ENCODE measurements at regions not wholly inside any gene's neighbourhood (a gene's known extent, or its start where the extent isn't known, plus 50 kb on each side); places are given as distances from the start of the nearest gene placed in this dataset.
"Not testable (repeated sequence)": the region's sequence is repeated elsewhere in the genome, so short reads cannot be mapped to it uniquely, and the experiment has no call there.

- DNase-seq (no peak), ATAC-seq (no peak)
- H3K4me3 ChIP-seq, result no peak overlapping the region
- 90 to 94% methylated on average over 19 of the region's 19 CpGs for WGBS, 2 donors
- TF ChIP-seq, protein P1, sequence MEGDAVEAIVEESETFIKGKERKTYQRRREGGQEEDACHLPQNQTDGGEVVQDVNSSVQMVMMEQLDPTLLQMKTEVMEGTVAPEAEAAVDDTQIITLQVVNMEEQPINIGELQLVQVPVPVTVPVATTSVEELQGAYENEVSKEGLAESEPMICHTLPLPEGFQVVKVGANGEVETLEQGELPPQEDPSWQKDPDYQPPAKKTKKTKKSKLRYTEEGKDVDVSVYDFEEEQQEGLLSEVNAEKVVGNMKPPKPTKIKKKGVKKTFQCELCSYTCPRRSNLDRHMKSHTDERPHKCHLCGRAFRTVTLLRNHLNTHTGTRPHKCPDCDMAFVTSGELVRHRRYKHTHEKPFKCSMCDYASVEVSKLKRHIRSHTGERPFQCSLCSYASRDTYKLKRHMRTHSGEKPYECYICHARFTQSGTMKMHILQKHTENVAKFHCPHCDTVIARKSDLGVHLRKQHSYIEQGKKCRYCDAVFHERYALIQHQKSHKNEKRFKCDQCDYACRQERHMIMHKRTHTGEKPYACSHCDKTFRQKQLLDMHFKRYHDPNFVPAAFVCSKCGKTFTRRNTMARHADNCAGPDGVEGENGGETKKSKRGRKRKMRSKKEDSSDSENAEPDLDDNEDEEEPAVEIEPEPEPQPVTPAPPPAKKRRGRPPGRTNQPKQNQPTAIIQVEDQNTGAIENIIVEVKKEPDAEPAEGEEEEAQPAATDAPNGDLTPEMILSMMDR (IDR thresholded peaks at IDR 0.05), result no peak
- no peaks in the 10 kb centered on the region for H3K4me1 ChIP-seq
- no peaks in the 10 kb centered on the region for H3K36me3 ChIP-seq
- intact Hi-C loops (cut with DNase I), result no loop called here
- H3K9me3 ChIP-seq, result peaks cover 0 to 3% (median 0%) of the 10 kb centered on the region in 11 donors
- H3K27me3 ChIP-seq, result peaks cover 0 to 2% (median 0%) of the 10 kb centered on the region in 7 donors
- no peak overlapping the region for H3K27ac ChIP-seq
These were observed 97.2 kb downstream of the OAT start for GRCh38 chr10:124321433-124322089.

DNA sequence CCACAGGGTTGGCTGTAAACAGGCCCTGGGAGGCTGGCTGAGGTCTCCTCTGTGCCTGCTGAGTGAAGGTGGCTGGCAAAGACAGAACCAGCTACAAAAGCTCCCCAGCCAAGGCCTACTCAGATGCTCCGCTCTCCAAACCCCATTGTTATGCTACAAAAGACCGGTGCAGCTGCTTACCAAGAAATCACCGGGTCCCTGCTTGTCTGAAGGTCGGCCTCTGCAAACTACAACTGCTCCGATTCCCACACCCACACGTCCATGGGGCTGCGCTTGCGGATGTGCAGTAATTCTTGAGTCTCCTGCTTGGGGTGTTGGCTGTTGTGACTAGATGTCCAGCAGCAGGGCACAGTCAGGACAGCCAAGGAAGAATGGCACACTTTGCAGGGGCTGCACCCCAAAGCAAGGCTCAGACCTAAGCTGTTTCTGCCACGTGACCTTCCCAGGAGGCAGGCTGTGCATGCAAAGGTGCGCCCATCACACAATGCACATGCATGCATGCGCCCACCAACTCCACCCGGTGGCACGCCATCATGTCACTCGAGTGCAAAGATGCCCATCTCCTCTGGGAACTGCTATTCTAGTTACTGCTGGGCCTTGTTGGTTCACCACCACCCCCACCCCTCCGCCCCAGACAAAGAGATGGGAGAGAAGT is 97.8 kb downstream of the OAT start:
- TF ChIP-seq, protein P1 (IDR thresholded peaks at IDR 0.05), result no peak
- H3K4me3 ChIP-seq, result no peak overlapping the region
- no peak overlapping the region for H3K27ac ChIP-seq
- H3K36me3 ChIP-seq, result no peaks in the 10 kb centered on the region
- H3K4me1 ChIP-seq, result no peaks in the 10 kb centered on the region
- ATAC-seq (no peak), DNase-seq (no peak)
- 90 to 92% methylated on average over 15 of the region's 15 CpGs for WGBS, 2 donors
- intact Hi-C loops (cut with DNase I), result no loop called here
- H3K27me3 ChIP-seq, result peaks cover 0 to 2% (median 0%) of the 10 kb centered on the region in 7 donors
- peaks cover 0 to 3% (median 0%) of the 10 kb centered on the region in 11 donors for H3K9me3 ChIP-seq

GRCh38 chr10:124319926-124320391 is 98.8 kb downstream of the OAT start:
- DNase-seq (no peak), ATAC-seq (no peak)
- TF ChIP-seq, protein P1 (IDR thresholded peaks at IDR 0.05), result no peak
- peaks cover 0 to 2% (median 0%) of the 10 kb centered on the region in 7 donors for H3K27me3 ChIP-seq
- no peaks in the 10 kb centered on the region for H3K4me1 ChIP-seq
- H3K36me3 ChIP-seq, result no peaks in the 10 kb centered on the region
- peaks cover 0 to 3% (median 0%) of the 10 kb centered on the region in 11 donors for H3K9me3 ChIP-seq
- no peak overlapping the region for H3K27ac ChIP-seq
- intact Hi-C loops (cut with DNase I), result no loop called here
- 93 to 94% methylated on average over 3 of the region's 3 CpGs for WGBS, 2 donors
- no peak overlapping the region for H3K4me3 ChIP-seq

DNA sequence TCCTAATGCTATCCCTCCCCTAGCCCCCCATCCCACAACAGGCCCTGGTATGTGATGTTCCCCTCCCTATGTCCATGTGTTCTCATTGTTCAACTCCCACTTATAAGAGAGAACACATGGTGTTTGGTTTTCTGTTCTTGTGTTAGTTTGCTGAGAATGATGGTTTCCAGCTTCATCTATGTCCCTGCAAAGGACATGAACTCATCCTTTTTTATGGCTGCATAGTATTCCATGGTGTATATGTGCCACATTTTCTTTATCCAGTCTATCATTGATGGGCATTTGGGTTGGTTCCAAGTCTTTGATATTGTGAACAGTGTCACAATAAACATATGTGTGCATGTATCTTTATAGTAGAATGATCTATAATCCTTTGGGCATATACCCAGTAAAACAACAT is 99.2 kb downstream of the OAT start:
- H3K27me3 ChIP-seq; DNase-seq; H3K4me3 ChIP-seq; ATAC-seq; H3K9me3 ChIP-seq; H3K27ac ChIP-seq; H3K4me1 ChIP-seq; H3K36me3 ChIP-seq; intact Hi-C loops (cut with DNase I): not testable (repeated sequence)

- TF ChIP-seq, protein P1 (IDR thresholded peaks at IDR 0.05), result no peak
- 86 to 88% methylated on average over 8 of the region's 8 CpGs for WGBS, 2 donors
- ATAC-seq (no peak), DNase-seq (no peak)
- Histone ChIP-seq H3K4me1 (no peaks in the 10 kb centered on the region), H3K4me3 (no peak overlapping the region), H3K27me3 (peaks cover 0 to 2% (median 0%) of the 10 kb centered on the region in 7 donors), H3K36me3 (no peaks in the 10 kb centered on the region), H3K27ac (no peak overlapping the region), H3K9me3 (peaks cover 0 to 3% (median 0%) of the 10 kb centered on the region in 11 donors)
- intact Hi-C loops (cut with DNase I), result no loop called here
These were observed 99.9 kb downstream of the OAT start for GRCh38 chr10:124318811-124319210.

All from heart right ventricle (tissue), 16 donors.